NK-92 treated with Interleukin-12 subunit alpha and Interleukin-12 subunit beta, amount 100 ng/mL, for 24 hours (cell line): ENCODE measurements at regions not wholly inside any gene's neighbourhood (a gene's known extent, or its start where the extent isn't known, plus 50 kb on each side); places are given as distances from the start of the nearest gene placed in this dataset.

Experiments
- DNase-seq: peaks from one replicate; lab custom pipeline; 2025; lab: John Stamatoyannopoulos, UW

- no peak for DNase-seq
These were observed 258.5 kb upstream of the SLIT2 start for GRCh38 chr4:19993242-19993641.

GRCh38 chr4:19992471-19993093, 259.1 kb upstream of the SLIT2 start:
- DNase-seq, result no peak

- DNase-seq, result no peak
These were observed 264.0 kb upstream of the SLIT2 start for GRCh38 chr4:19987746-19988145.

DNA sequence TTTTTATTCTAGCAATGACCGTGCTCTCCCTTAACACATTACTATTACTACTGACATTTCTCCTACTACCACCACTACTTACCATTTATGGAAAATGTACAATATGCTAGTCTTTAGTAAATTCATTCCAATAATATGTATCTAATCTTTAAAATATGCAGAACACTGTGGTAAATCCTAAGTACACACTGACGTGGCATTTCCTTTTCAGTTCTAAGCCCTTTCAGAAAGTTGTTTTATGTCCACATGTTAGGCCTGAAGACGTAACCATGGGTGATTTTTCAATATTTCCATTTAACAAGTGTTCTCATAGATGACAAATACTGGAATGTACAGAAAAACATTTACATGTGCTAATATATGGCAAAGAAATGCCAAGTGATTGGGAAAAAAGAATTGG, 268.6 kb upstream of the SLIT2 start:
- DNase-seq, result no peak

DNA sequence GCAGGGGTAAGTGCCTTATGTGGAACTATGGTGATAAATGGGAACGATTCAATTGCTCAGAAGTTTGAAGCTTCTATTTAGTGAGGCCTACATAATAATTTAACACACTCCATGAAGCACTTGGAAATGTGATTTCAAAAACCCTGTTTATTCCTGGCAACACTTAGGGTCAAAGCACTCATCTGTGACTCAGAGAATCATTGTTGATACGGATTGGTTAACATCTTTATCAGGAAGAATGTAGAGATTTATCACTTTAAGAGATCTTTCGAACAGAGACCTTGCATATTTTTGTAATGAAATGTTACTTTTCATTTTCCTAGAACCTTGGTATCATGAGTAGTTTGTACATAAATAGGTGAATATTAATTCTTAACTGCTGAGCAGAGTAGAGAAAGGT, 269.1 kb upstream of the SLIT2 start:
- no peak for DNase-seq

GRCh38 chr4:19971829-19972228, 279.9 kb upstream of the SLIT2 start:
- DNase-seq, result no peak

DNA sequence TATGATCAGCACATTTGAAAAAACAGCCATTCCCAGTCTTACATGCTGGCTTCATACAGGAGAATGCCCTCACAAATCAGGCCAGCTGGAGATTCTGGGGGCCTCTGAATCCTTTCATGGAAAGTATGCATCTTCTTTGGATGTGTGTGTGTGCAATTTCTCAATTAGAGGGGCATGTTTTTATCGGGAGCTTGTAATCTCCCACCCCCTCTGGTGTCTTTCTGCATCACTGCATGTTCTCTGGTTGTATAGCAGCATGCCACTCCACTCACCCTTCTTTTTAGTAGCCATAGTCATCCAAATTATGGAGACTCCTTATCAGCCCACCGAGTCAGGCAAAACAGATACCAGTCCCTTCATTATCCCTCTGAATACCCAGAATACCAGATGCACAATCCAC, 282.2 kb upstream of the SLIT2 start:
- DNase-seq, result no peak

DNA sequence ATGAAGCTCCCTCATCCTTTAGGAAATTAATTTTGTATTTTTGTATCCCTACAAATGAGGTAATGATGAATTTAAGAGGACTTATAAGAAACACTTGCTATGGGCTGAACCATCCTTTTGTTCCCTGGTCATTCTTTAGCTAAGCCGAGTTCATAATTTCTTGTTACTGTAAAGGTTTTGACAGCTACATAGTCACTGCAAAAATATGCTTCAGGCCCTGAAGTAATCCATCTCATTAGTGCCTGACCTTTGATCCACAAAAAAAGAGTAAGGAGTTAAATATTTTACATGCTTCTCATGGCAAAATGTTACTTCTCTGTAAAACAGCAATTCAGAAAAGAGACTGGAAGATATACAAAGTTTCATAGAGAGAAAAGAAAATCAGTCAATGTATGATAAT, 290.6 kb upstream of the SLIT2 start:
- DNase-seq, result no peak

GRCh38 chr4:19958848-19959247, 292.9 kb upstream of the SLIT2 start:
- DNase-seq, result no peak

- DNase-seq, result no peak
These were observed 304.4 kb upstream of the SLIT2 start for GRCh38 chr4:19947349-19947748.

- DNase-seq, result no peak
These were observed 305.7 kb upstream of the SLIT2 start for GRCh38 chr4:19945979-19946380.

GRCh38 chr4:19945501-19945900, 306.2 kb upstream of the SLIT2 start:
- DNase-seq, result no peak

GRCh38 chr4:19944806-19945205, 306.9 kb upstream of the SLIT2 start:
- DNase-seq, result no peak

DNA sequence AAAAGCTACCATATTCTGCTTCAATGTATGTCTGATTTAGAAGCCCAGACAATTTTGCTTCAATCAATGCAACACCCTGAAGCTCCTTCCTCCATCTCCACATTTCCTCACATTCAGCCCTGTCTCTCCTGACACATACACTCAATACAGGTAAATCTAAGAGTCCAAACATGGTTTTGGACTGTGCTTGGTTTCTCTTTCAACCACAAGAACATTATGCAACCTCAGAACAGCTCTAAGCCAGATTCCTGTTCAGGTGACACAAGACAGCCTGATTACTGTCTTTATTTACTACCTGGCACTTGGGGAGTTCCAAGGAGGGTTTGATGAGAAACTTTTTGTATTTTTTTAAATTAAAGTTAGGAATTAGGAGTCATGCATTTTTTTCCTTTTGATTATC, 307.5 kb upstream of the SLIT2 start:
- DNase-seq, result no peak

- no peak for DNase-seq
These were observed 310.3 kb upstream of the SLIT2 start for GRCh38 chr4:19941434-19941833.

GRCh38 chr4:19940861-19941260, 310.8 kb upstream of the SLIT2 start:
- DNase-seq, result no peak

- DNase-seq, result no peak
These were observed 315.2 kb upstream of the SLIT2 start for GRCh38 chr4:19936476-19936875.

GRCh38 chr4:19930742-19931141, 321.0 kb upstream of the SLIT2 start:
- DNase-seq, result no peak

DNA sequence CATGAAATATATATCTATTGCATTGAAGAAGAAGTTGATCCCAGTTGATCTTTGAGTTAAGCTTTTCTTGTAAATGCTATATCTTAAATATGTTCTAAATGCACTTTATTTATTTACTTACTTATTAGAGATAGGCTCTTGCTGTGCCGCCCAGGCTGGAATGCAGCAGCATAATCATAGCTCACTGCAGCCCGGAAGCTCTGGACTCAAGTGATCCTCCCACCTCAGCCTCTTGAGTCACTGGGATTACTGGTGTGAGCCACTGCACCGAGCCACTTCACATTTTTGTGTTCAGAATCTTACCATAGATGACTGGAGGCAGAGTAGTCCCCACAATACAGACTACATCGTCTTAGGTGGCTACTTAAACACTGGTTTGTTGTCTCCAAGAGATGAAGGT, 324.3 kb upstream of the SLIT2 start:
- DNase-seq, result no peak

DNA sequence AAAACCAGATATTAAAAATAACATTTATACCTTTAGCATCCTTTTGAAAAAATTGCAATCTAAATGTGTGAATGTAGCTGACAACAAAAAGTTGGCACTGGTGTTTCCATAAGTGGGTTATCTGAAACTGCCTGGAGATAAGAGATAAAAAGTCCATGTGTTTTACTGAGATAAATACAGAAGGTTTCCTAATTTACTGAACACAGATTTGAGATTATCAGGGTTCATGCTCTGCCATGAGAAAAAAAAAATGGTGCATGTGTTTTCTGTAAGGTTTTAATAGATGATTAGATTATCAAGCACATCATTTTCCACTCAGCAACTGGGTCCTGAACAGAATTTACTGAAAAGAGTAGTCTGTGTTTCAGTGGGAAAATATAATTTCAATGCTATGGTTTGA, 326.2 kb upstream of the SLIT2 start:
- no peak for DNase-seq

DNA sequence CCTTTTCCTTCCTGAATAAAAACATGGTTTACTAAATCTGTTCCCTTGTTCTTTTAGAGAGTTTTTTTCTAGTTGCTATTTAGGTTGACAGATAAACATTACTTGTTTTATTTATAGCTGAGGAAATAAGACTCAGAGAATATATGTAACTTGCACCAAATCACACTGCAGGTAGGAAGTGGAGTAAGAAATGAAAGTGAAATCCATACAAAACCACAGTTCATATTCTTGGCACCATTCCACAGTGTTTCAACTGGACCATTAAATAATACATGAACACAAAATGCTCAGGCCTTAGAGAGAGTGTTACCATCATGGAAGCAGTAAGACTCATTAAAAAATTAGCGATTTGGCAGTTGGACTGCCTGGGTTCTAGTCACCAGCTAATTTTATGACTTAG, 326.9 kb upstream of the SLIT2 start:
- no peak for DNase-seq

DNA sequence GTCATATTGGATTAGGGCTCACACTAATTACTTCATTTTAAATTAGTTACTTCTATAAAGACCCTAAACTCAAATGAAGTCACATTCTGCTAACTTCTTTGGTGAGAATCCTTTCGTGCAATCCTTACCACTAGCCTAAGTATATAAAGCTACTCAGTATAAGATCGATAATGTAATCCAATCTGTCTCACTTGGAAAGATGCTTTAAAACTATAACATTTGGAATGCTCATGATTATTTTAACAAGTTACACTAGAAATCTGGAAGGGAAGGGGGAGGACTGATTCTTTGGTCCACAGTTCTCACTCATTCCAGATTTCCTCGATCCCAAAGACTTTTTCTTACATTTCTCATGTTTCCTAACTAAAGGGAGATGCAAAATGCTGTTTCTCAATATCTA, 336.4 kb upstream of the SLIT2 start:
- no peak for DNase-seq

DNA sequence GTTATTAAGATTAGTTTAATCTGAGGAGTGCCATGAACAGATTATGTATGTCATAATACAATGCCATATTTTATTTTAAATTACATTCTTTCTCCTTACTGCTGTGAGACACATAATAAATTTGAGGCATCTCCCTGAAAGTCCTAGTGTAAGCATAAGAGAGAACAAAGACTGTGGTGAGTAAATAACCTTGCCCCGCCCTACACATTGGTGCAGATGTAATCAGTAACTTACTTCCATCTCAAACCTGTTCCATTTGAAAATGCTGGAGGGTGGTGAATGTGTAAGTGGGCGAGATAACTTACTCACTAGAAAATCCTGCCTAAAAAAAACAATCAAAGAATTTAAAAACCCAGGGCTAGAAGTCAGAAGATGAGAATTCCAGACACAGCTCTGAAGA, 338.1 kb upstream of the SLIT2 start:
- no peak for DNase-seq

DNA sequence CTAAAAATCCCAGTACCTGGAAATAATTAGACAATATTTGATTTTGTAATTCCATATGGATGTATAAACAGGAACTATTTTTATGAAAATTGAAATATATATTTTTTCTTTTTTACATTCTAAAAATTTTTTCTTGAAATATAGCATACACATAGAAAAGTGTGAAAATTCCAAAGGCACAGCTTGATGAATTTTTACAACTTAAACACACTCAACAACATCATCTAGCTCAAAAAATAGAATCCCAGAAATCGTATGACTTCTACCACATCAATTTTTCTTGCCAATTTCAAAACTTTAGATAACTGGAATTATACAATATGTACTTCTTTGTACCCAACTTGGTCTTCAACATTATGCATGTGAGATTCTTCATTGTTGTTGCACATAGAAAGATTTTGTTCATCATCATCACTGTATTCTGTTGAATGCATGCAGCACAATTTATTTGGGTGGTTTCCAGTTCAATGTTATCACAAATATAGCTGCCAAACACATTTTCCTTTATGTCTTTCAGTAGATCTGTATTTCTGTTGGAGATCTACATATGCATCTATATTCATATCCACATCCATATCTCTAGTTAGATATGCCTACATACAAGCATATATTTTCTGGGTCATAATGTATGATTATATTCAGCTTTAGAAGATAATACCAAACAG, 340.7 kb upstream of the SLIT2 start:
- DNase-seq, result no peak
